ENCODE measurements at regions not wholly inside any gene's neighbourhood (a gene's known extent, or its start where the extent isn't known, plus 50 kb on each side); places are given as distances from the start of the nearest gene placed in this dataset.

- TF ChIP-seq CTCF (IDR thresholded peaks at IDR 0.05) (no peak), POLR2A (IDR thresholded peaks at IDR 0.05) (no peak)
These were observed 281.8 kb upstream of the PLD5 start for GRCh38 chr1:242806324-242806723.
